ENCODE measurements at regions not wholly inside any gene's neighbourhood (a gene's known extent, or its start where the extent isn't known, plus 50 kb on each side); places are given as distances from the start of the nearest gene placed in this dataset.
"Not testable (repeated sequence)": the region's sequence is repeated elsewhere in the genome, so short reads cannot be mapped to it uniquely, and the experiment has no call there.

GRCh38 chr12:127829281-127830064, 437.5 kb upstream of the TMEM132C start:
- no peak for DNase-seq

GRCh38 chr12:127830065-127830460, 436.9 kb upstream of the TMEM132C start:
- no peak for DNase-seq

GRCh38 chr12:127830730-127831129, 436.2 kb upstream of the TMEM132C start:
- DNase-seq = no peak

GRCh38 chr12:127832172-127832571, 434.8 kb upstream of the TMEM132C start:
- DNase-seq = no peak

- not testable (repeated sequence) for DNase-seq
Measured at GRCh38 chr12:127836802-127837201, 430.2 kb upstream of the TMEM132C start.

GRCh38 chr12:127857661-127858060, 409.3 kb upstream of the TMEM132C start:
- no peak for DNase-seq

- no peak for DNase-seq
Measured at GRCh38 chr12:127860536-127860935, 406.4 kb upstream of the TMEM132C start.

GRCh38 chr12:127861406-127861805, 405.6 kb upstream of the TMEM132C start:
- DNase-seq = no peak

- no peak for DNase-seq
Measured at GRCh38 chr12:127873306-127873705, 393.7 kb upstream of the TMEM132C start.

- no peak for DNase-seq
Measured at GRCh38 chr12:127881371-127882140, 385.4 kb upstream of the TMEM132C start.

- DNase-seq = no peak
Measured at GRCh38 chr12:127883013-127883412, 384.0 kb upstream of the TMEM132C start.

- no peak for DNase-seq
Measured at GRCh38 chr12:127885954-127886750, 380.8 kb upstream of the TMEM132C start.

- DNase-seq = no peak
Measured at GRCh38 chr12:127886827-127887226, 380.1 kb upstream of the TMEM132C start.

- DNase-seq = no peak
Measured at GRCh38 chr12:127888943-127889719, 377.8 kb upstream of the TMEM132C start.

- no peak for DNase-seq
Measured at GRCh38 chr12:127893895-127894609, 372.9 kb upstream of the TMEM132C start.

- no peak for DNase-seq
Measured at GRCh38 chr12:127896661-127897060, 370.3 kb upstream of the TMEM132C start.

GRCh38 chr12:127898616-127899015, 368.4 kb upstream of the TMEM132C start:
- no peak for DNase-seq

- DNase-seq = no peak
Measured at GRCh38 chr12:127899971-127900370, 367.0 kb upstream of the TMEM132C start.

- DNase-seq = no peak
Measured at GRCh38 chr12:127900386-127900785, 366.6 kb upstream of the TMEM132C start.

GRCh38 chr12:127903146-127903545, 363.8 kb upstream of the TMEM132C start:
- DNase-seq = no peak

GRCh38 chr12:127909041-127909440, 357.9 kb upstream of the TMEM132C start:
- no peak for DNase-seq

GRCh38 chr12:127911291-127911690, 355.7 kb upstream of the TMEM132C start:
- DNase-seq = no peak

Data from activated CD8-positive, alpha-beta memory T cell treated with anti-CD3 and anti-CD28 coated beads, Interleukin-2, amount 50 U/mL, for 48 hours (primary cell).